GM19452 (cell line): ENCODE measurements at regions not wholly inside any gene's neighbourhood (a gene's known extent, or its start where the extent isn't known, plus 50 kb on each side); places are given as distances from the start of the nearest gene placed in this dataset.
"Not testable (repeated sequence)": the region's sequence is repeated elsewhere in the genome, so short reads cannot be mapped to it uniquely, and the experiment has no call there.

Source experiments
- ATAC-seq: cut with Tn5 transposase; IDR thresholded peaks from one replicate; pipeline ENCODE4 v1.9.1; 2021; ENCODE audit not compliant: unreplicated experiment

DNA sequence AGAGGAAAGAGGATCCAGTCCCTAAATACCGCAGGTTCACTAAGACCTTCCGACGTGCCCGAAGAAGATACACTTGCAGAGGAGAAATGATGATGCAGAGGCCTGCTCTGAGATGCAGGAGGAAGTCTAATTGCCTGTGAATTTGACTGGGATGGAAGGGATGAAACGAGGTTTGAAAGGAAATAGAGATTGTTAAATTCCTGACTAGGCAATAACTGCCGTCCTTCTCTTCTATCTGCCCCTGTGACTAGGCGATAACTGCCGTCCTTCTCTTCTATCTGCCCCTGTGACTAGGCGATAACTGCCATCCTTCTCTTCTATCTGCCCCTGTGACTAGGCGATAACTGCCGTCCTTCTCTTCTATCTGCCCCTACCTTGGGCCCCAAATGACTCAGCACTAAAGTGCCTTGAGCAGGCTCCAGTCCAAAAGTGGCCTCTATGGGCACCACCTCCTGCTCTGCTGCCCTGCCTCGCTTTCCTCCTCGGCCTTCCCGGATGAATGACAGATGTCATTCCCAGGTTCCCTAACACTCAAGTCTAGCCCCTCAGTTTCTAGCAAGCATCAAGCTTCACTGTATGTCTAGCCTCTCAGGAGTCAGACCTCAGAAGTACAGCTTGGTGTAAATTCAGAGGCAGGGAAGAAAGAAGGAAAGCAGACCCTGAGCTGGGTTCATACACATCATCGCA, 189.1 kb downstream of the FOXD4L6 start:
- ATAC-seq = not testable (repeated sequence)

DNA sequence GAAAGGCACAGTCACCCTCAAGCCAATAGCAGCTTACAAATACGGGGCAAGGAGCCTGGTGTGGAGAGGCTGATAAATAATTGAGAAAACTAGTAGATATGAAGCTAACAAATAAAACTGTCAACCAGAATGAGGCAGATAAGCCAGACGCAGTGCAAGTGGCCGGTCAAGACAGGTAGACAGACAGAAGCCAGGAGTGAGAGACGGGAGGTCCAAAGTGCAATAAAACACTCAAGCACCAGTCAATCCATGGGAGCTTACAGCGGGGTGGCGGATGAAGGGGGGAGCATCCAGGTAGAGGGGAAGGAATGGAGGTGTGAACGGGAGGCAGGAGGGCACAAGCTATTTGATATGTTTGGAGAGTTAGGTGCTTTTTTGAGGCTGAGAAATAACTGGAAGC, 193.1 kb downstream of the FOXD4L6 start:
- no peak for ATAC-seq

DNA sequence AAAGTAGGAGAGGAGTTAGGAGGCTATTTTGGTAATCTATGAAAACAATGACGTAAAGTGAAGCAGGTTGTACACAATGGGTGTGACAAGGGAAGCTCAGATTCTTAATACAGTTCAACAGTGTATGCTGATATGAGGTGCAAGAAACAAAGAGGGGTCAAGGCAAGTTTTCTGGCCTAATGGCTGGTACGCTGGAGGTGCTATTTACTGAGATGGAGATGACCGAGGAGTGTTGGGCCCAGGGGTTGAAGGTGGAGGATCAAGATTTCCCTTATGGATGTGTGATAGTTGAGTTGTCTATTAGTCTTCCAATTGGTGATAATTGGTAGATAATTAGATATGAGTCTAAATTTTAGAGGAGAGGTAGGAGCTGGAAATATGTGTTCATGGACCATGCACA, 194.0 kb downstream of the FOXD4L6 start:
- ATAC-seq = not testable (repeated sequence)

DNA sequence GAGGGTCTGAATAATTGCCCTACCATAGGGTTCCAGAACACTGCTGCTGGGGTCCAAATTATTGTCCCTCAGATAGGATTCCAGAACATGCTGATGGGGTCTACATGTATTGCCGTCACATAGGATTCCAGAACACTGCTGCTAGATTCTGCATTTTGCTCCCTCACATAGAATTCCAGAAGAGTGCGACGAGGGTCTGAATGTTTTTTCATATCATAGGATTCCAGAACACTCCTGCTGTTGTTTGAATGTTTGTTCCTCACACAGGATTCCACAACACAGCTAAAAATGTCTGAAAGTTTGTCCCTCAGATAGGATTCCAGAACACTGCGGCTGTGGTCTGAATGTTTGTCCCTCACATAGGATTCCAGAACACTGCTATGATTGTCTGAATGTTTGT, 198.1 kb downstream of the FOXD4L6 start:
- ATAC-seq = not testable (repeated sequence)

DNA sequence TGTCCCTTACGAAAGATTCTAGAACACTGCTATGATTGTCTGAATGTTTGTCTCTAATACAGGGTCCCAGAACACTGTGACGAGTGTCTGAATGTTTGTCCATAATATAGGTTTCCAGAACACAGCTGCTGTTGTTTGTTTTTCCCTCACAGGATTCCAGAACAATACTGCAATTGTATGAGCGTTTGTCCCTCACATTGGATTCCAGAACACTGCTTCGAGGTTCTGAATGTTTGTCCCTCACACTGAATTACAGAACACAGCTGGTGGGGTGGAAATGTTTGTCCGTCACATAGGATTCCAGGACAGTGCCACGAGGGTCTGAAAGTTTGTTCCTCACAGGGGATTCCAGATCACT, 199.0 kb downstream of the FOXD4L6 start:
- not testable (repeated sequence) for ATAC-seq

DNA sequence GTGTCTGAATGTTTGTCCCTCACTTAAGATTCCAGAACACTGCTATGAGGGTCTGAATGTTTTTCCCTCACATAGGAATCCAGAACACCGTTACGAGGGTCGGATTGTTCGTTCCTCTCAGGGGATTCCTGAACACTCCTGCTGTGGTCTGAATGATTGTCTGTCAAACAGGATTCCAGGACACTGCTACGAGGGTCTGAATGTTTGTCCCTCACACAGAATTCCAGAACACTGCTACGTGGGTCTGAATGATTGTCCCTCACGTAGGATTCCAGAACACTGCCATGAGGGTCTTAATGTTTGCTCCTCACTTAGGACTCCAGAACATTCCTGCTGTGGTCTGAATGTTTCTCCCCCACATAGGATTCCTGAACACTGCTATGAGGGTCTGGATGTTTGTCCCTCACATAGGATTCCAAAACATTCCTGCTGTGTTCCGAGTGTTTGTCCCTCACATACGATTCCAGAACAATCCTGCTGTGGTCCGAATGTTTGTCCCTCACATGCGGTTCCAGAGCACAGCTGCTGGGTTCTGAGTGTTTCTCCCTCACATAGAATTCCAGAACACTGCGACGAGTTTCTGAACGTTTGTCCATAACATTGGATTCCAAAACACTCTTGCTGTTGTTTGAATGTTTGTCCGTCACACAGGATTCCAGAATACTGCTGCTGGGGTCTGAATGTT, 199.5 kb downstream of the FOXD4L6 start:
- ATAC-seq = no peak

DNA sequence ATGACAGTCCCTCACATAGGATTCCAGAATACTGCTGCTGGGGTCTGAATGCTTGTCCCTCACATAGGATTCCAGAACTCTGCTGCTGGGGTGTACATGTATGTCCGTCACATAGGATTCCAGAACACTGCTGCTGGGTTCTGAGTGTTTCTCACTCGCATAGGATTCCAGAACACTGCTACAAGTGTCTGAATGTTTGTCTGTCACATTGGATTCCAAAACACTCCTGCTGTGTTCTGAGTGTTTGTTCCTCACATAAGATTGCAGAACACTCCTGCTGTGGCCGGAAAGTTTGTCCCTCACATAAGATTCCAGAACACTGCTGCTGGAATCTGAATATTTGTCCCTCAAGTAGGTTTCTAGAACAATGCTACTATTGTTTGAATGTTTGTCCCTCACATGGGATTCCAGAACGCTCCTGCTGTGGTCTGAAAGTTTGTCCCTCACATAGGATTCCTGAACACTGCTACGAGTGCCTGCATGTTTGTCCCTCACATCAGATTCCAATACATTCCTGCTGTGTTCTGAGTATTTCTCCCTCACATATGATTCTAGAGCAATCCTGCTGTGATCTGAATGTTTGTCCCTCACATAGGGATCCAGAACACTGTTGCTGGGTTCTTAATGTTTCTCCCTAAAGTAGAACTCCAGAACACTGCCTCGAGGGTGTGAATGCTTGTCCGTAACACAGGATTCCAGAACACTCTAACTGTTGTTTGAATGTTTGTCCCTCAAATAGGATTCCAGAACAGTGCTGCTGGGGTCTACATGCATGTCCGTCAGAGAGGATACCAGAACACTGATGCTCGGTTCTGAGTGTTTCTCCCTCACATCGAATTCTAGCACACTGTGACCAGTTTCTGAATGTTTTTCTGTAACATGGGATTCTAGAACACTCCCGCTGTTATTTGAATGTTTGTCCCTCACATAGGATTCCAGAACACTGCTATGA, 200.4 kb downstream of the FOXD4L6 start:
- no peak for ATAC-seq

DNA sequence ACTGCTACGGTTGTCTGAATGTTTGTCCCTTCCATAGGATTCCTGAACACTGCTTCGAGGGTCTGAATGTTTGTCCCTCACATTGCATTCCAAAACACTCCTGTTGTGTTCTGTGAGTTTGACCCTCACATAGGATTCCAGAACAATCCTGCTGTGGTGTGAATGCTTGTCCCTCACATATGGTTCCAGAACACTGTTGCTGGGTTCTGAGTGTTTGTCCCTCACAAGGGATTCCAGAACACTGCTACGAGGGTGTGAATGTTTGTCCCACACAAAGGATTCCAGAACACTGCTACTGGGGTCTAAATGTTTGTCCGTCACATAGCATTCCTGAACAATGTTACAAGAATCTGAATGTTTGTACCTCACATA, 201.2 kb downstream of the FOXD4L6 start:
- no peak for ATAC-seq

DNA sequence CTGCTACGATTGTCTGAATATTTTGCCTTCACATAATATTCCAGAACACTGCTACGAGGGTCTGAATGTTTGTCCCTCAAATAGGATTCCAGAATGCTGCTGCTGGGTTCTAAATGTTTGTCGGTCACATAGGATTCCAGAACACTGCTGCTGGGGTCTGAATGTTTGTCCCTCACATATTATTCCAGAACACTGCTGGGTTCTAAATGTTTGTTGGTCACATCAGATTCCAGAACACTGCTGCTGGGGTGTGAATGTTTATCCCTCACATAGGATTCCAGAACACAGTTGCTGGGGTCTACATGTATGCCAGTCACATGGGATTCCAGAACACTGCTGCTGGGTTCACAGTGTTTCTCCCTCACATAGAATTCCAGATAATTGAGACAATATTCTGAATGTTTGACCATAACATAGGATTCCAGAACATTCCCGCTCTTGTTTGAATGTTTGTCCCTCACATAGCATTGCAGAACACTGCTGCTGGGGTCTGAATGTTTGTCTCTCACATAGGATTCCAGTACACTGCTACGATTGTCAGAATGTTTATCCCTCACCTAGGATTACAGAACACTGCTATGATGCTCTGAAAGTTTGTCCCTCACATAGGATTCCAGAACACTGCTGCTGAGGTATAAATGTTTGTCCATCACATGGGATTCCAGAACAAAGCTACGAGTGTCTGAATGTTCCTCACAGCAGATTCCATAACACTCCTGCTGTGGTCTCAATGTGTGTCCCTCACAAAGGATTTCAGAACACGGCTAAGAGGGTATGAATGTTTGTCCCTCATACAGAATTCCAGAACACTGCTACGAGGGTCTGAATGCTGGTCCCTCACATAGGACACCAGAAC, 201.8 kb downstream of the FOXD4L6 start:
- ATAC-seq = no peak

DNA sequence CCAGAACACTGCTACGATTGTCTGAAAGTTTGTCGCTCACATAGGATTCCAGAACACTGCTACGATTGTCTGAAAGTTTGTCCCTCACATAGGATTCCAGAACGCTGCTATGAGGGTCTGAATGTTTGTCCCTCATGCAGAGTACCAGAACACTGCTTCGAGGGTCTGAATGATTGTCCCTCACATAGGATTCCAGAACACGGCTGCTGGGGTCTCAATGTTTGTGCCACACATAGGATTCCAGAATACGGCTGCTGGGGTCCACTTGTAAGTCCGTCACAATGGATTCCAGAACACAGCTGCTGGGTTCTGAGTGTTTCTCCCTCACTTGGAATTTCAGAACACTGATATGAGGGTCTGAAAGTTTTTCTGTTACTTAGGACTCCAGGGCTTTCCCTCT, 203.3 kb downstream of the FOXD4L6 start:
- no peak for ATAC-seq

DNA sequence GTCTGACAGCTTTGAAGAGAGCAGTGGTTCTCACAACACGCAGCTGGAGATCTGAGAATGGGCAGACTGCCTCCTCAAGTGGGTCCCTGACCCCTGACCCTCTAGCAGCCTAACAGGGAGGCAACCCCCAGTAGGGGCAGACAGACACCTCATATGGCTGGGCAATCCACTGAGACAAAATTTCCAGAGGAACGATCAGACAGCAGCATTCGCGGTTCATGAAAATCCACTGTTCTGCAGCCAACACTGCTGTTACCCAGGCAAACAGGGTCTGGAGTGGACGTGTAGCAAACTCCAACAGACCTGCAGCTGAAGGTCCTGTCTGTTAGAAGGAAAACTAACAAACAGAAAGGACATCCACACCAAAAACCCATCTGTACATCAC, 212.1 kb downstream of the FOXD4L6 start:
- not testable (repeated sequence) for ATAC-seq

DNA sequence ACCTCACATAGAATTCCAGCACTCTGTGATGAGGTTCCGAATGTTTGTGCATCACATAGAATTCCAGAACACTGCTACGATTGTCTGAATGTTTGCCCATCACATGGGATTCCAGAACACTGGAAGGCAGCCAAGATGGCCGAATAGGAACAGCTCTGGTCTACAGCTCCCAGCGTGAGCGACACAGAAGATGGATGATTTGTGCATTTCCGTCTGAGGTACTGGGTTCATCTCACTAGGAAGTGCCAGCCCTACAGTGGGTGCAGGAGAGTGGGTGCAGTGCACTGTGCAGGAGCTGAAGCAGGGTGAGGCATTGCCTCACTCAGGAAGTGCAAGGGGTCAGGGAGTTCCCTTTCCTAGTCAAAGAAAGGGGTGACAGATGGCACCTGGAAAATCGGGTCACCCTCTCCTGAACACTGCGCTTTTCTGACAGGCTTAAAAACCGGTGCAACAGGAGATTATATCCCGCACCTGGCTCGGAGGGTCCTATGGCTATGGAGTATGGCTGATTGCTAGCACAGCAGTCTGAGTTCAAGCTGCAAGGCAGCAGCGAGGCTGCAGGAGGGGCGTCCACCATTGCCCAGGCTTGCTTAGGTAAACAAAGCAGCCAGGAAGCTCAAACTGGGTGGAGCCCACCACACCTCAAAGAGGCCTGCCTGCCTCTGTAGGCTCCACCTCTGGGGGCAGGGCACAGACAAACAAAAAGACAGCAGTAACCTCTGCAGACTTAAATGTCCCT, 212.7 kb downstream of the FOXD4L6 start:
- not testable (repeated sequence) for ATAC-seq

DNA sequence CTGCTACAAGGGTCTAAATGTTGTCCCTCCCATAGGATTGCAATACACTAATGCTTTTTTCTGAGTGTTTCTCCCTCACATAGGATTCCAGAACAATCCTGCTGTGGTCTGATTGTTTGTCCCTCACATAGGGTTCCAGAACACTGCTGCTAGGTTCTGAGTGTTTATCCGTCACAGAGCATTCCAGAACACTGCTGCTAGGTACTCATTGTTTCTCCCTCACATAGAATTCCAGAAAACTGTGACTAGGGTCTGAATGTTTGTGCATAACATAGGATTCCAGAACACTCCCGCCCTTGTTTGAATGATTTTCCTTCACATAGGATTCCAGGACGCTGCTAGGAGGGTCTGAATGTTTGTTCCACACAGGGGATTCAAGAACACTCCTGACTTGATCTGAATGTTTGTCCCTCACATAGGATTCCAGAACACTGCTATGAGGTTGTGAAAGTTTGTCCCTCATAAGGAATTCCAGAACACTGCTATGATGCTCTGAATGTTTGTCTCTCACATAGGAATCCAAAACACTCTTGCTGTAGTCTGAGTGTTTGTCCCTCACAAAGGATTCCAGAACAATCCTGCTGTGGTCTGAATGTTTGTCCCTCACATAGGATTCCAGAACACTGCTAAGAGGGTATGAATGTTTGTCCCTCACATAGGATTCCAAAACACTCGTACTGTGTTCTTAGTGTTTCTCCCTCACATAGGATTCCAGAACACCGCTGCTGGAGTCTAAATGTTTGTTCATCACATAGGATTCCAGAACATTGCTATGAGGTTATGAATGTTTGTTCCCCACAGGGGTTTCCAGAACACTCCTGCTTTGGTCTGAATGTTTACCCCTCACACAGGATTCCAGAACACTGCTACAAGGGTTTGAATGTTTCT, 213.5 kb downstream of the FOXD4L6 start:
- no peak for ATAC-seq

DNA sequence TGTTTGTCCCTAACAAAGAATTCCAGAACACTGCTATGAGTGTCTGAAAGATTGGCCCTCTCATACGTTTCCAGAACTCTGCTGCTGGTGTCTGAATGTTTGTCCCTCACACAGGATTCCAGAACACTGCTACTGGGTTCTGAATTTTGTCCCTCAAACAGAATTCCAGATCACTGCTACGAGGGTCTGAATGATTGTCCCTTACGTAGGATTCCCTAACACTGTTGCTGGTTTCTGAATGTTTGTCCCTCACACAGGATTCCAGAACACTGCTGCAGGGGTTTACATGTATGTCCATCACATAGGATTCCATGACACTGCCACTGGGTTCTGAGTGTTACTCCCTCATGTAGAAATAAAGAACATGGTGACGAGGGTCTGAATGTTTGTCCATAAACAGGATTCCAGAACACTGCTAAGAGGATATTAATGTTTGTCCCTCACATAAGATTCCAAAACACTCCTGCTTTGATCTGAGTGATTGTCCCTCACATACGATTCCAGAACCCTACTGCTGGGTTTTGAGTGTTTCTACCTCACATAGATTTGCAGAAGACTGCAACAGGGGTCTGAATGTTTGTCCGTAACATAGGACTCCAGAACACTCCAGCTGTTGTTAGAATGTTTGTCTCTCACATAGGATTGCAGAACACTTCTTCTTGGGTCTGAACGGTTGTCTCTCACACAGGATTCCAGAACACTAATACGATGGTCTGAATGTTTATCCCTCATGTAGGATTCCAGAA, 214.4 kb downstream of the FOXD4L6 start:
- ATAC-seq = no peak

DNA sequence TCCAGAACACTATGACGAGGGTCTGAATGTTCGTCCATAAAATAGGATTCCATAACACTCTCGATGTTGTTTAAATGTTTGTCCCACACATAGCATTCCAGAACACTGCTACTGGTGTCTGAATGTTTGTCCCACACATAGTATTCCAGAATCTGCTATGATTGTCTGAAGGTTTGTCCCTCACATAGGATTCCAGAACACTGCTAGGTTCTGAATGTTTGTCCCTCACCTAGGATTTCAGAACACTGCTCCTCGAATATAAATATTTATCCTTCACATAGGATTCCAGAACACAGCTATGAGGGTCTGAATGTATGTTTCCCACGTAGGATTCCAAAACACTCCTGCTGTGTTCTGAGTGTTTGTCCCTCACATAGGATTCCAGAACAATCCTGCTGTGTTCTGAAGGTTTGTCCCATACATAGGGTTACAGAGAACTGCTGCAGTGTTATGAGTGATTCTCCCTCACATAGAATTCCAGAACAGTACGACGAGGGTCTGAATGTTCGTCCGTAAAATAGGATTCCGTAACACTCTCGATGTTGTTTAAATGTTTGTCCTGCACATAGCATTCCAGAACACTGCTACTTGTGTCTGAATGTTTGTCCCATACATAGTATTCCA, 215.3 kb downstream of the FOXD4L6 start:
- ATAC-seq = no peak

DNA sequence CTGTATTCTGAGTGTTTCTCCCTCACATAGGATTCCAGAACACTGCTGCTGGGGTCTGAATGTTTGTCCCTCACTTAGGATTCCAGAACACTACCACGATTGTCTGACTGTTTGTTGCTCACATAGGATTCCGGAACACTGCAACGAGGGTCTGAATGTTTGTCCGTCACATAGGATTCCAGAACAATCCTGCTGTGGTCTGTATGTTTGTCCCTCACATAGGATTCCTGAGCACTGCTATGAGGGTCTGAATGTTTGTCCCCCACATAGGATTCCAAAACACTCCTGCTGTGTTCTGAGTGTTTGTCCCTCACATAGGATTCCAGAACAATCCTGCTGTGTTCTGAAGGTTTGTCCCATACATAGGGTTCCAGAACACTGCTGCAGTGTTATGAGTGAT, 215.8 kb downstream of the FOXD4L6 start:
- not testable (repeated sequence) for ATAC-seq

DNA sequence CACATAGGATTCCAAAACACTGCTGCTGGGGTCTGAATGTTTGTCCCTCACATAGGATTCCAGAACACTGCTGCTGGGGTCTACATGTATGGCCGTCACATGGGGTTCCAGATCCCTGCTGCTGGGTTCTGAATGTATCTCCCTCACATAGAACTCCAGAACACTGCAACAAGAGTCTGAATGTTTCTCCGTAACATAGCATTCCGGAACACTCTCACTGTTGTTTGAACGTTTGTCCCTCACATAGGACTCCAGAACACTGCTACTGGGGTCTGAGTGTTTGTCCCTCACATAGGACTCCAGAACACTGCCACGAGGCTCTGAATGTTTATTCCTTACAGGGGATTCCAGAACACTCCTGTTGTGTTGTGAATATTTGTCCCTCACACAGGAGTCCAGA, 216.8 kb downstream of the FOXD4L6 start:
- no peak for ATAC-seq

DNA sequence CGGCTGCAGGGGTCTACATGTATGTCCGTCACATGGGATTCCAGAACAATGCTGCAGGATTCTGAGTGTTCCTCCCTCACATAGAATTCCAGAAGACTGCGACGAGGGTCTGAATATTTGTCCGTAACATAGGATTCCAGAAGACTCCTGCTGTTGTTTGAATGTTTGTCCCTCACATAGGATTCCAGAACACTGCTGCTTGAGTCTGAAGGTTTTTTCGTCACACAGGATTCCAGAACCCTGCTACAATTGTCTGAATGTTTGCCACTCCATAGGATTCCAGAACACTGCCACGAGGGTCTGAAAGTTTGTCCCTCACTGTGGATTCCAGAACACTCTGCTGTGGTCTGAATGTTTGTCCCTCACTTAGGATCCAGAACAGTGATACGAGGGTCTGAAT, 217.5 kb downstream of the FOXD4L6 start:
- not testable (repeated sequence) for ATAC-seq
